ENCODE measurements at regions not wholly inside any gene's neighbourhood (a gene's known extent, or its start where the extent isn't known, plus 50 kb on each side); places are given as distances from the start of the nearest gene placed in this dataset.
"Not testable (repeated sequence)": the region's sequence is repeated elsewhere in the genome, so short reads cannot be mapped to it uniquely, and the experiment has no call there.

GRCh38 chr5:114054594-114054993 is 307.3 kb upstream of the KCNN2 start:
- no peak for DNase-seq

DNA sequence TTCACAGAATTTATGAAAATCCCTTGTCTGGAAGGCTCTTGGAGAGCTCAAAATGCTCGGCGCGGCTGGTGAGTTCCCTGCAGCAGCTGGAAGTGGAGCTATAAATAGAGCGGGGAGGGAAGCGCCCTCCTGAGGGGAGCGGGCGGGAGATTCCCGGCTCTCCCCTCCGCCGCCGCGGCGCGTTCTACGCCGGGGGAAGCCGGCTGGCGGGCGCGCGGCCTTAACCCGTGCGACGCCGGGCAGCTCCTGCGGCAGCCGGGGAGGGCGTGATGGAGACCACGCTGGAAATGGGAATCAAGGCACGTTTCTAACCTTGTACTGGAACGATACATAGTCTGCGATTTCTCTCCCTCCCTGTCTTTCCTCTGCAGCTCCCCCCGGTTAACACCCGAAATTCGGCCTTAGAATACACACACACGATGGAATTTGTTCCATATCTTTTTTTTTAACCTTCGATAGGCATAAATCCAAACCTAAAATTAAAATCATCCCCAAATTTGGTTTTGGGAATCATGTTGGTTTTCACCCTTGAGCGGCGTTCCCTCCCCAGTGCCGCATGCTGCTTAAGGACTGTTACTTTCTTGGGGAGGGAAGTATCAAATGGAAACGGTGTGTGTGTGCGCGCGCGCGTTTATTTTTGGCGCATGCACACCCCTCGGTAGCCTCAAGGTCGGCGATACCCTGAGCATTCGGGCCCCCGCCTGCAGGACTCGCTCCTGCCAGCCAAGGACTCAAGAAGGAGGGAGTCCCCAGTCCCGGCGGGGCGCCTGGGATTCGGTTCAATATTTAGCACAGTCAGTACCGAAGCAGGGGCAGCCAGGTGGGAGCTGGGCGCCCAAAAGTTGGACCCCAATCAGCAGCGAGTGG is 306.3 kb upstream of the KCNN2 start:
- DNase-seq = peak; percentile 77

DNA sequence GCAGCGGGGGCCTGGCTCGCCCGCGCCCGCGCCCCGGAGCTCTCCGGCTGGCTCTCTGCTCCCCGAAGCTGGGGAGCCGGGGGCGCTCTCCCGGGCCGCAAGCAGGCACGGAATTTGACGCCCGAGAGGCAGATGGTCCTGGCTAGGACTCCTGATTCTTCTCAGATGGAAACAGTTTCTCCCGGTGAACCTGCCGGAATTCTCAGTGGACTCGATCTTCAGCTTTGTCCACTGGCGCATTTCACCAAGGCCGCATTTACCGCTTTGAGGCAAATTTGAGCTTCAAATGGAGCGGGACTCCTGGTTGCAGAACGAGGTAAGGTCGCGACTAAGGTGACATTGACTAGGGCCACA is 305.7 kb upstream of the KCNN2 start:
- no peak for DNase-seq

DNA sequence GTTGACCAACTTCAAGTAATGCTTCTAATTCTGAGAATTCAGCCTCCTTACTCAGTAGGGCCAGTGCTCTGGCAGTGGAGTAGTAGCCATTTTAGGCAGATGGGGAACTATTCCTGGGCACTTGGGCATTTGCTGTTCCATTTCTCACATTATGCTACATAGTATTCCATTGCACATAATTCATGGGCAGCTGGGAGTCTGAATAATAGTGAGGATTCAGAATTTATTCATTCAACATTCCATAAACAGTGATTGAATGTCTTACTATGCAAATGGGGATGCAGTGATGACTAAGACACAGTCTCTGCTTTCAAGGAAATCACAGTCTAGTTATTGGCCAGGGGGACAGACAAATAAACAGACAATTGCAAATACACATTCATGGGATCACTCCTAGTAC is 301.0 kb upstream of the KCNN2 start:
- no peak for DNase-seq

GRCh38 chr5:114062932-114063867 is 298.7 kb upstream of the KCNN2 start:
- DNase-seq = no peak

- DNase-seq = no peak
Measured at GRCh38 chr5:114065912-114066311, 296.0 kb upstream of the KCNN2 start.

DNA sequence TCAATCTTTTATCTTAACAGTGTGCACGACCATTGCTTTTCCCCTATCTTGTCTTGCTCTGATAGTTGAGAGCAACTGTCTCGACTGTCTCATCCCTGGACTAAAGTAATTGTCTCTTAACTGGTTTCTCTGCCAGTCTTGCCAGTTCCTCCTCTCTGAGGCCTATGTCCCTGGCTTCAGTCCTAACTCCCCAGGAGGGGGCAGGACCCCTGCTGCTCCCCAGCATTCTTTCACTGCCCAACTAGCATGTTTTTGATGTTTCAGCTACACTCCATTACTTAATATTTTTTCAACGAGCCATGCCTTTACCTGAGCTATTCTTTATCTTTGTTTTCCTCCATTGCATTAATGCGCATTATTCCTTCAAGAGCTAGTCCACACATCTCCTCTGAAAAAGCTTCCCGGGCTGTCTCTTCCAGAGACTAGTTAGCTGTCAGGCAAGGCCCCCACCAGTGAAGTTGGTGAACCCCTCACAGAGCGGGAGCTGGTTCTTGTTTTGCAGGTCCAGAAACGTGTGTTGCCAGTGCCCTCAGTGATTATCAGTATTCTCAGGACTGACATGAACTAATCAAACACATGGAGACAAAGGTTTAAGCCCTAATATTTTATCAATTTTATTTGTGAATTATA is 291.7 kb upstream of the KCNN2 start:
- DNase-seq = no peak

DNA sequence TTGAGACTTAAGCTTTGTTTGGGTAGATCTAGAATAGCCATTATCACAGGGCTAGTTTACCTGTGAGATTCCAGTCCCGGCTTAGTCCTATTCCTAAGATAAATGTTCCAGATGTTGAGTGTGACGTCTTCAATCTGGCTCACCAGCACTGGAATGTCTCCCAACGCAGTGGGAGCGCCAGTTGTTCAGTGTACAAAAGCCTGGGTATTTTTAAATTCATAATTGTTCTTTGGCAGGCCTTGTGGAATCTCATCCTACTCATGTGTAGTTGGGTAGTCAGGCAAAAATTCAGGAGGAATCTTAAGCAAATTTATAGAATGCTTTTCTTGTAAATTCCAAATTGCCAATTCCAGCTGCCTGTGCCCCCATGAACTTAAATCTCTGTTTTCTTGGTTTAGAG is 272.6 kb upstream of the KCNN2 start:
- DNase-seq = peak; percentile 13

GRCh38 chr5:114097570-114097969 is 264.3 kb upstream of the KCNN2 start:
- DNase-seq = no peak

- no peak for DNase-seq
Measured at GRCh38 chr5:114099161-114099560, 262.7 kb upstream of the KCNN2 start.

DNA sequence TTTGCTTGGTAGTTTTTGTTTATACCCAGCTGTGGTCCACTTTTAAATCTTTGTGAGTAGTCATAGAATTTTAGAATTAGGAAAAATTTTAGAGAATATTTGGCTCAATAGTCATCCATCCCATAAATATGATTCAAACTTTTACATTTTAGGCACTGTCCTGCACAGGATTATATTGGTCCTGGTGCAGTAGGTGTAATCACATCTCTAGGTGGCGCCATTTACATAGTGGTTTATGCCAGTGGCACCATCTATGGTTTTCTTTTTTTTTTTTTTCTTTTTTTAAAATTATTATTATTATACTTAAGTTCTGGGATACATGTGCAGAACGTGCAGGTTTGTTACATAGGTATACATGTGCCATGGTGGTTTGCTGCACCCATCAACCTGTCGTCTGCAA is 260.7 kb upstream of the KCNN2 start:
- peak; percentile 7 for DNase-seq

GRCh38 chr5:114113604-114114003 is 248.3 kb upstream of the KCNN2 start:
- DNase-seq = no peak

DNA sequence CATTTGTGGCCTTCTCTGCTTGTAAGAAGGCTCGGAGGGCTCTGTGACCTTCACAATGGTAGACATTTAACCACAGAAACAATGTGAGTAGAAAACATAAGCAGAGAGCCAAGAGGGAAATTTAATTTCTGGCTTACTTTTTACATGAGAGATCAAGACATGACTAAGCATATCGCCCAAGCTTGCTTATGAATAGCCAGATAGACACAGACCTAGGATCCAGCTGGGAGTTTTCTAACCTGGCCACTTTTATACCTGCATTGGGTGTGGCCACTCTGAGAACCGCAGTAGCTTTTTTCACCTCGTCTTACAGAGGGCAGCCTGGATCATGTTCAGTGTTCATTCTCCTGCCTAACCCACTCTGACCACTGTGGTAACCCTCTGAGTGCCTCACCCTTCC is 244.9 kb upstream of the KCNN2 start:
- no peak for DNase-seq

GRCh38 chr5:114118511-114118910 is 243.4 kb upstream of the KCNN2 start:
- DNase-seq = no peak

GRCh38 chr5:114120166-114120565 is 241.7 kb upstream of the KCNN2 start:
- no peak for DNase-seq

GRCh38 chr5:114122852-114123251 is 239.0 kb upstream of the KCNN2 start:
- no peak for DNase-seq

- DNase-seq = no peak
Measured at GRCh38 chr5:114123654-114124053, 238.2 kb upstream of the KCNN2 start.

GRCh38 chr5:114146398-114146797 is 215.5 kb upstream of the KCNN2 start:
- DNase-seq = no peak

DNA sequence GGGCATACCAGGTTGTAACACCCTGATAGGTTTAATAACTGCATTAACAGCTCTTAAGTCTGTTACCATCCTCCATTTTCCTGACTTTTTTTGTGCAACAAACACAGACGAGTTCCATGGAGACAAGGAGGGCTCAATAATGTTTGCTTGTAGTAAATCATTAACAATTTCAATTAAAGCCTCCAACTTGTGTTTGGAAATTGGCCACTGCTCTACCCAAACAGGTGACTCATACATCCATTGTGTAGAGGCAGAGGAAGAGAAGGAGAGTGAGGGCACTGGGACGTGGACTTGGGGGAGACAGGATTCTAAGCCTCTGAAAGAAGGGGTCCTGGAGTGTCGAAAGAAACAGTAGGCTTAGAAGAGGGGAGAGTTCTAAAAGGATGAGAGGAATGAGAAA is 213.6 kb upstream of the KCNN2 start:
- no peak for DNase-seq

GRCh38 chr5:114148728-114149127 is 213.1 kb upstream of the KCNN2 start:
- not testable (repeated sequence) for DNase-seq

DNA sequence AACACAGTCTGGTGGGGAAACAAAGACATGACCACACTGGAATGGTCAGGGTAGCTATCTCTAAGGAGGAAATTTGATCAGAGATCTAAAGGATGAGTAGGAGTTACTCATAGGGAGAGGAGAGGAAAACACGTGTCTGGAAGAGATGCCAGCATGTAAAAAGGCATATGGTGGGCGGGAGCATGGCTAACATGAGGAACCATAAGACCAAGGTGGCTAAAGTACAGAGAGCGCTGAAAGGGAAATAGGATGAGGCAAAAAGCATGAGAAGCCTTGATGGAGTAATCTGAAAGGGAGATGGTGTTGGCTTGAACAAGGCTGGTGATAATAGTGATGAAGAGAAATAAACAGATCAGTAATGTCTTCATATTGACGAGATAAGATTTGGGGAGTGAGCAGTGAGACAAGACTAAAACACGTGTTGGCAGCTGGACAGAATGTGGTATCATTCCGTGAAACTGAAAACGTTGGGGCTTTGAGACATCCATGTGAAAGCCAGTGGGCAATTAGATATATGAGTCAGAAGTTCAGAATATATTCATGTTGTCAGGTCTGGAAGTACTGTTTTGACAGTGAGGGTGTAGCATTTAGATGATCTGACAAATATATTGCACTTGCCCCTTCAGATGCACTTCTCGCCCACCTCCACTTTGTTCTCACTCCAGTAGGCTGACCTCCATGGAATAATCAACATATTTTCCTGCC is 209.1 kb upstream of the KCNN2 start:
- DNase-seq = no peak

- DNase-seq = no peak
Measured at GRCh38 chr5:114153392-114153791, 208.5 kb upstream of the KCNN2 start.

Data from muscle of arm (tissue), 1 donor.